ENCODE measurements at regions not wholly inside any gene's neighbourhood (a gene's known extent, or its start where the extent isn't known, plus 50 kb on each side); places are given as distances from the start of the nearest gene placed in this dataset.
A peak's percentile ranks its signal among the peaks of the same experiment; 100 is the strongest.

DNA sequence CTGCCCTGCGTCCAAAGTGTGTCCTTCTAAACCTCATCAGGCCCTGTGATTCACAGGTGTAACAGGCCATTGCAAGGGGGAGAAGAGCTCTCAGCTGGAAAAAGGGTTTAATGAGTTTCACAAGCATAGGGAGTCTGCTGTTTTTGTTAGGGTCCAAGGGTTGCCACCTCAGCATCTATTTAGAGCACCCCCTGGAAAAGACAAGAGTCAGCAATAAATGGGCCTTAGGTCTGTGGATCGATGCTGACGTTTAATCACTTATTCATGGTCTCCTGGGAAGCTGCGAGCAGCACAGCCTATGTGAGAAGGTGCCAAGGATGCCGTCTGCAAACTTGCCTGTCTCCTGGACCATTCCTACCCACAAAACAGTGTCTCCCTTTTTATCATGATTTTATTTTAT is 78.4 kb upstream of the BAIAP2L1 start:
- no peak overlapping the region for H3K4me3 ChIP-seq (ENCODE audit: low read length in 2 of 2)
- intact Hi-C loops (cut with DNase I), result no loop called here
- no peaks in the 10 kb centered on the region for H3K36me3 ChIP-seq (ENCODE audit: control insufficient read depth in 1 of 2, insufficient read depth in 2 of 2, low read length in 1 of 2)
- ATAC-seq (ENCODE audit: low FRiP score) (no peak), DNase-seq (no peak)
- WGBS, 2 donors, result 81 to 84% methylated on average over 5 of the region's 5 CpGs
- H3K27me3 ChIP-seq (ENCODE audit: control insufficient read depth in 1 of 2, insufficient read depth in 2 of 2, low read length in 1 of 2), result no peaks in the 10 kb centered on the region
- no peaks in the 10 kb centered on the region for H3K9me3 ChIP-seq (ENCODE audit: control insufficient read depth, low read length)
- no peak overlapping the region for H3K27ac ChIP-seq (ENCODE audit: low read depth in 1 of 2, low read length in 2 of 2)
- no peaks in the 10 kb centered on the region for H3K4me1 ChIP-seq (ENCODE audit: control insufficient read depth in 1 of 2, insufficient read depth in 2 of 2, low read length in 2 of 2)

DNA sequence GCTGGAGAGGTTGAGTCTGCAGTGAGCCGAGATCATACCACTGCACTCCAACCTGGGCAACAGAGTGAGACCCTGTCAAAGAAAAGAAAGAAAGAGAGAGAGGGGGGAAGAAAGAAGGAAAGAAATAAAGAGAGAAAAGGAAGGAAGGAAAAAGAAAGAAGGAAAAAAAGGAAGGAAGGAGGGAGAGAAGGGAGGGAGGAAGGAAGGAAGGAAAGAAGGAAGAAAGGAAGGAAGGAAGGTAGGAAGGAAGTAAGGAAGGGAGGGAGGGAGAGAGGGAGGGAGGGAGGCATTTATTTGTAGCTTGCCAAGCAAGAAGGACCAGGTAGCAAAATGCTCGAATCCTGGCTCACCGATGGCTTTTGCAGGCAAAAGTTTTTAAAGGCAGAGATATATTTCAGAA is 74.5 kb upstream of the BAIAP2L1 start:
- ATAC-seq (ENCODE audit: low FRiP score), result no peak
- no peak overlapping the region for H3K4me3 ChIP-seq (ENCODE audit: low read length in 2 of 2)
- H3K9me3 ChIP-seq (ENCODE audit: control insufficient read depth, low read length), result no peaks in the 10 kb centered on the region
- intact Hi-C loops (cut with DNase I), result no loop called here
- no peaks in the 10 kb centered on the region for H3K36me3 ChIP-seq (ENCODE audit: control insufficient read depth in 1 of 2, insufficient read depth in 2 of 2, low read length in 1 of 2)
- no peak overlapping the region for H3K27ac ChIP-seq (ENCODE audit: low read depth in 1 of 2, low read length in 2 of 2)
- H3K27me3 ChIP-seq (ENCODE audit: control insufficient read depth in 1 of 2, insufficient read depth in 2 of 2, low read length in 1 of 2), result no peaks in the 10 kb centered on the region
- WGBS, 2 donors, result 87 to 90% methylated on average over 3 of the region's 3 CpGs
- no peaks in the 10 kb centered on the region for H3K4me1 ChIP-seq (ENCODE audit: control insufficient read depth in 1 of 2, insufficient read depth in 2 of 2, low read length in 2 of 2)
- no peak for DNase-seq

DNA sequence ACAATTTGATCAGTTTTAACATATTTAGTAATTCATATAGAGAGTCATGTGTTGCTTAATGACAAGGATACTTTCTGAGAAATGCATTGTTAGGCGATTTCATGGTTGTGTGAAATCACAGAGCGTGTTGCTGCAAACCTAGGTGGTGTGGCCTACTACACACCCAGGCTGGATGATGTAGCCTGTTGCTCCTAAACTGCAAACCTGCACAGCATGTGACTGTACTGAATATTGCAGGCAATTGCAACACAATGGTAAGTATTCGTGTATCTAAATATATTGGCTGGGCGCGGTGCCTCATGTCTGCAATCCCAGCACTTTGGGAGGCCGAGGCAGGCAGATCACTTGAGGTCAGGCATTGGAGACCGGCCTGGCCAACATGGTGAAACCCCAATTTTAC is 73.7 kb upstream of the BAIAP2L1 start:
- no peak overlapping the region for H3K4me3 ChIP-seq (ENCODE audit: low read length in 2 of 2)
- H3K27me3 ChIP-seq (ENCODE audit: control insufficient read depth in 1 of 2, insufficient read depth in 2 of 2, low read length in 1 of 2), result no peaks in the 10 kb centered on the region
- no peak for ATAC-seq (ENCODE audit: low FRiP score)
- H3K4me1 ChIP-seq (ENCODE audit: control insufficient read depth in 1 of 2, insufficient read depth in 2 of 2, low read length in 2 of 2), result no peaks in the 10 kb centered on the region
- no peaks in the 10 kb centered on the region for H3K9me3 ChIP-seq (ENCODE audit: control insufficient read depth, low read length)
- H3K36me3 ChIP-seq (ENCODE audit: control insufficient read depth in 1 of 2, insufficient read depth in 2 of 2, low read length in 1 of 2), result no peaks in the 10 kb centered on the region
- no peak overlapping the region for H3K27ac ChIP-seq (ENCODE audit: low read depth in 1 of 2, low read length in 2 of 2)
- DNase-seq, result no peak
- intact Hi-C loops (cut with DNase I), result no loop called here
- 95% methylated on average over 7 of the region's 7 CpGs for WGBS, 2 donors

DNA sequence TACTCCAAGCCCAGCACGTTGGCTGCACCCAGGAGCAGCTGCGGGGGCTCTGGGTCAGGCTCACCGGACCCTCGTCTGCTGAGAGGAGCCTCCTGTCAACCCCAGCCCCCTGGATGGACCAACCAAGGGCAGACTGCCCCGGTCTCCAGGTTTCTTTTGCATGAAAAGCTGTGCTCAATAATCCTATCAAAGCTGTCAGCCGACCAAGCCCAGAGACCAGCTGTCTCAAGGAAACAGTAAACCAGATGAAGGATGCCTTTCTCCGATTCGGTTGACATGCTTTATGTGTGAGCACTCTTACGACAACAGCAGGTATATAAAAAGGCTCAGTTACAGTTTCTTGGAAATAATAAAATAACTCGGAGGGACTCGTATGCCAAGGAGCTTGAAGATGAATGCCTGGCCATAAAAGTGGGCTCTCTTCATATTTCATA is 71.6 kb upstream of the BAIAP2L1 start:
- DNase-seq (no peak), ATAC-seq (ENCODE audit: low FRiP score) (no peak)
- Histone ChIP-seq H3K36me3 (ENCODE audit: control insufficient read depth in 1 of 2, insufficient read depth in 2 of 2, low read length in 1 of 2) (no peaks in the 10 kb centered on the region), H3K27me3 (ENCODE audit: control insufficient read depth in 1 of 2, insufficient read depth in 2 of 2, low read length in 1 of 2) (no peaks in the 10 kb centered on the region), H3K27ac (ENCODE audit: low read depth in 1 of 2, low read length in 2 of 2) (no peak overlapping the region), H3K4me1 (ENCODE audit: control insufficient read depth in 1 of 2, insufficient read depth in 2 of 2, low read length in 2 of 2) (no peaks in the 10 kb centered on the region), H3K4me3 (ENCODE audit: low read length in 2 of 2) (no peak overlapping the region), H3K9me3 (ENCODE audit: control insufficient read depth, low read length) (peaks cover 2% of the 10 kb centered on the region)
- intact Hi-C loops (cut with DNase I), result no loop called here
- 56 to 63% methylated on average over 11 of the region's 11 CpGs for WGBS, 2 donors

DNA sequence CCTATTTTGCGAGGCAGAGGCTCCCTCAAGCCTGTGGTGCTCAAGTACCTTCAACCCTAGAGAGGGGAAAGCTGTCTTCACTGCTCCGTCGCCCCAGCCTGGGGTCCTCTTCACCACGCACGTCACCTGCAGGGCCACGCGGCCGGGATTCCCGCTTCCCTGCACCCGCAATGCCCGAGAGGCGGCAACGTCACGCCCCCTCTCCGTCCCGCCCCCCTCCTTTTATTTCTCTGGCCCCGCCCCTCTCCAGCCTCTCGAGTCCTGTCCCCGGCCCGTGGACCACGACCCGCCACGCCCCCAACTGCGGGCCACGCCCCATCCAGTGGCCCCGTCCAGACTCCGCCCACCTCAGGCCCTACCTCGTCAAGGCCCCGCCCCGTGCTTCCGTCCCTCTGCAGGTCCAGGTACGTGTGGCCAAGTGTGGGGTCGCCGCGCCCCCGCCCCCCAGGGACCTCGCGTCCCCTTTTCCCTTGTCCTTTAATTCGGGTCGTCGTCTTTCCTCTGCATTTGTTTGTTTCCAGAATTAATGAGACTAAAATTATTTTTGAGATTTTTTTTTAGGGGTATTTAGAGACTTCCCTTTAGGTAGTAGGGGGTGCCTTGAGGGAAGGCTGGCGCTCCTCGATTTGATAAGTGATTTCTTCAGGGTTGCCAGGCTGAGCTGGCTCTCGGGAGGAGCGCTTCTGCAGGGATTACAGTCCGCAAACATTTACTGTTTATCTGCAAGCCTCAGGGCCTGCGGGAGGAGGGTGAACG is 69.8 kb upstream of the BAIAP2L1 start:
- WGBS, 2 donors, result 5% methylated on average over 47 to 48 of the region's 48 CpGs
- Histone ChIP-seq H3K4me1 (ENCODE audit: control insufficient read depth in 1 of 2, insufficient read depth in 2 of 2, low read length in 2 of 2) (no peaks in the 10 kb centered on the region), H3K9me3 (ENCODE audit: control insufficient read depth, low read length) (peaks cover 2% of the 10 kb centered on the region), H3K27me3 (ENCODE audit: control insufficient read depth in 1 of 2, insufficient read depth in 2 of 2, low read length in 1 of 2) (no peaks in the 10 kb centered on the region), H3K27ac (ENCODE audit: low read depth in 1 of 2, low read length in 2 of 2) (no peak overlapping the region), H3K4me3 (ENCODE audit: low read length in 2 of 2) (no peak overlapping the region), H3K36me3 (ENCODE audit: control insufficient read depth in 1 of 2, insufficient read depth in 2 of 2, low read length in 1 of 2) (no peaks in the 10 kb centered on the region)
- ATAC-seq (ENCODE audit: low FRiP score), result no peak
- DNase-seq, result peak; percentile 51 to 75
- intact Hi-C loops (cut with DNase I), result no loop called here

DNA sequence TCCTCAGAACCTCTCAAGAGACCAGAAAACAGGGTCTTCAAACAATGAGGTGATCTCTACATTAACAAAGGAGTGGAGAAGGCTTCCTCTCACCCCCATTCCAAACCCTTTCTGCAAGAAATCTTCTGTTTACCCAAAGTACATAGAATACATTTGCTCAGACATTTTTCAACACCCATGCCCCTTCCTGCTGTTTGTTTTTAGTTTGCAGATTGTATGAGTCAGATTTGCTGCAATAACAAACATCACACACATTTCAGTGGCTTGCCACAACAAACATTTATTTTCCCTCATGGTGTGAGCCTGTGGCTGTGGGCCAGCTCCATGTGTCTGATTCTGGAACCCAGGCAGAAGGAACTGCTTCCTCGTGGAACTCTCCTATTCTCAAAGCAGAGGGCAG is 68.2 kb upstream of the BAIAP2L1 start:
- Histone ChIP-seq H3K27ac (ENCODE audit: low read depth in 1 of 2, low read length in 2 of 2) (no peak overlapping the region), H3K4me3 (ENCODE audit: low read length in 2 of 2) (no peak overlapping the region), H3K9me3 (ENCODE audit: control insufficient read depth, low read length) (peaks cover 2% of the 10 kb centered on the region), H3K27me3 (ENCODE audit: control insufficient read depth in 1 of 2, insufficient read depth in 2 of 2, low read length in 1 of 2) (no peaks in the 10 kb centered on the region), H3K4me1 (ENCODE audit: control insufficient read depth in 1 of 2, insufficient read depth in 2 of 2, low read length in 2 of 2) (no peaks in the 10 kb centered on the region), H3K36me3 (ENCODE audit: control insufficient read depth in 1 of 2, insufficient read depth in 2 of 2, low read length in 1 of 2) (no peaks in the 10 kb centered on the region)
- WGBS, 2 donors, result 67 to 81% methylated on average over 1 of the region's 1 CpG
- no peak for ATAC-seq (ENCODE audit: low FRiP score)
- intact Hi-C loops (cut with DNase I), result no loop called here
- peak in 1 of 2 donors; percentile 22 for DNase-seq

DNA sequence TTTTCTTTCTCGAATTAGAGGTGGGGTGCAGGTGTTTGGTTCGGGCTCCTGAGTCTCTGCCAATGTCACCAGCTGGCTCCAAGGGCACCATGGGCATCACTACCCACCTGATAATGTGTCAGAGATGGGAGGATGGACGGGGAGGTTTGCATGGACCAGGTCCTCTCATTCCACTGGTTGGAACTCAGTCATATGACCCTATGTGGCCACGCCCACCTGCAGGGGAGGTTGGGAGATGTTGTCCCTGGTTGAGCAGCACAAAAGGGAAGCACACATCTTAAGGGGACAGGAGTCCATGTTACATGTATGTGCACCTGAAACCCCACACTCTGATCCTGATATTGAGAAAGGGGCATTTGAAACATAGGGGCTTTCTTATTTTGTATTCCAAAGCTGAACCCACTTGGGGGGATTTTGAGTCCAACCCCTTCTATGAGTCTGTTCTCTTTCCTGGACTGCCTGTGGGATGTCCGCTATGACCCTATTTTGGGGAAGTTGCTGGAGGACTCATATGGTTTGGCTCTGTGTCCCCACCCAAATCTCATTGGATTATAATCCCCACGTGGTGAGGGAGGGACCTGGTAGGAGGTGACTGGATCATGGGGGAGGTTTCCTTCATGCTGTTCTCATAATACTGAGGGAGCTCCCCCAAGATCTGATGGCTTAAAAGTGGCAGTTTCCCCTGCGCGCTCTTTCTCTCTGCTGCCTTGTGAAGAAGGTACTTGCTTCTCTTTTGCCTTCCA is 66.9 kb upstream of the BAIAP2L1 start:
- Histone ChIP-seq H3K4me3 (ENCODE audit: low read length in 2 of 2) (no peak overlapping the region), H3K27me3 (ENCODE audit: control insufficient read depth in 1 of 2, insufficient read depth in 2 of 2, low read length in 1 of 2) (no peaks in the 10 kb centered on the region), H3K27ac (ENCODE audit: low read depth in 1 of 2, low read length in 2 of 2) (no peak overlapping the region), H3K36me3 (ENCODE audit: control insufficient read depth in 1 of 2, insufficient read depth in 2 of 2, low read length in 1 of 2) (no peaks in the 10 kb centered on the region), H3K4me1 (ENCODE audit: control insufficient read depth in 1 of 2, insufficient read depth in 2 of 2, low read length in 2 of 2) (no peaks in the 10 kb centered on the region), H3K9me3 (ENCODE audit: control insufficient read depth, low read length) (peaks cover 2% of the 10 kb centered on the region)
- DNase-seq, result no peak
- 78 to 79% methylated on average over 8 of the region's 8 CpGs for WGBS, 2 donors
- ATAC-seq (ENCODE audit: low FRiP score), result no peak
- intact Hi-C loops (cut with DNase I), result no loop called here

DNA sequence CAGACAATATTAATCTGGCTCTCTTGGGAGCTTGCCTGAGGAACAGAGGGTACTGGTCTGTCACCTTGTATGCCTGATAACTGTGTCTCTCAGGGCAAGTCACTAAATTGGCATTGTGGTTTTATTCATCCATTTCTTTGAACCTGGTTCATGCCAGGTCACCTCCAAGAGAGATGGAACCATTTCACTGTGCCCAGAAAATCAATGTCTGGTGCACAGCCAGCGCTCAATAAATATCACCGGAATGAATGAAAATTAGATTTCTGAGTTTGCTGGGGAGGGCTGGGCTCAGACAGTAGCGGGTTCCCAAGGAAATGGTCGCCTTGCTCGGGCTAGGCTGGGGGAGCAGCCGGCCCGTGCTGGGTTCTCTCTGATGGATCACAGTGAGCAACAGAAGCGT is 64.1 kb upstream of the BAIAP2L1 start:
- H3K9me3 ChIP-seq (ENCODE audit: control insufficient read depth, low read length), result peaks cover 2% of the 10 kb centered on the region
- no peaks in the 10 kb centered on the region for H3K4me1 ChIP-seq (ENCODE audit: control insufficient read depth in 1 of 2, insufficient read depth in 2 of 2, low read length in 2 of 2)
- DNase-seq (no peak), ATAC-seq (ENCODE audit: low FRiP score) (no peak)
- intact Hi-C loops (cut with DNase I), result no loop called here
- 85 to 88% methylated on average over 8 of the region's 8 CpGs for WGBS, 2 donors
- H3K27me3 ChIP-seq (ENCODE audit: control insufficient read depth in 1 of 2, insufficient read depth in 2 of 2, low read length in 1 of 2), result no peaks in the 10 kb centered on the region
- H3K27ac ChIP-seq (ENCODE audit: low read depth in 1 of 2, low read length in 2 of 2), result no peak overlapping the region
- no peaks in the 10 kb centered on the region for H3K36me3 ChIP-seq (ENCODE audit: control insufficient read depth in 1 of 2, insufficient read depth in 2 of 2, low read length in 1 of 2)
- no peak overlapping the region for H3K4me3 ChIP-seq (ENCODE audit: low read length in 2 of 2)

DNA sequence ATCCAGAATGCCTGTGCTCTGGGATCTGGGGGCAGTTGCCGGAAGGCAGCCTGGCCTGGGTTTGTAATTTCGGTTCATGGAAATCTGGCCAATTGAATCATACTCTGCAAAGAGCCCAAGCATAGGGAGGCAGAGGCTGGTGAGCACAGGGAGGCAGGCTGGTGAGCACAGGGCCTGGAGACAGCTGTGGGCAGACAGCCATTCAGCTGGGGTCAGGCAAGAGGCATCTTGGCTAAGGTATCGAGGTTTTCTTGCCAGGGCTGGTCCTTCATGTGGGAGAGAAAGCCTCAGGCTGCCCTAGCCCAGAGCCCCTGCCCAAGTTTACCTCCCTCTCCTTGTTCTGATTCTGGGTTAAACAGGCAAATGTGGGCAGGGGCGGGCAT is 63.7 kb upstream of the BAIAP2L1 start:
- Histone ChIP-seq H3K27me3 (ENCODE audit: control insufficient read depth in 1 of 2, insufficient read depth in 2 of 2, low read length in 1 of 2) (no peaks in the 10 kb centered on the region), H3K9me3 (ENCODE audit: control insufficient read depth, low read length) (peaks cover 2% of the 10 kb centered on the region), H3K4me1 (ENCODE audit: control insufficient read depth in 1 of 2, insufficient read depth in 2 of 2, low read length in 2 of 2) (no peaks in the 10 kb centered on the region), H3K36me3 (ENCODE audit: control insufficient read depth in 1 of 2, insufficient read depth in 2 of 2, low read length in 1 of 2) (no peaks in the 10 kb centered on the region), H3K4me3 (ENCODE audit: low read length in 2 of 2) (no peak overlapping the region), H3K27ac (ENCODE audit: low read depth in 1 of 2, low read length in 2 of 2) (no peak overlapping the region)
- WGBS, 2 donors, result 16 to 17% methylated on average over 4 of the region's 4 CpGs
- no peak for ATAC-seq (ENCODE audit: low FRiP score)
- intact Hi-C loops (cut with DNase I), result no loop called here
- no peak for DNase-seq
